ENCODE measurements at regions not wholly inside any gene's neighbourhood (a gene's known extent, or its start where the extent isn't known, plus 50 kb on each side); places are given as distances from the start of the nearest gene placed in this dataset.

GRCh38 chr1:22267413-22268175 is 124.7 kb upstream of the WNT4 start:
- DNase-seq: no peak

- no peak for DNase-seq
These were observed 125.4 kb upstream of the WNT4 start for GRCh38 chr1:22268327-22268726.

GRCh38 chr1:22271847-22272801 is 129.2 kb upstream of the WNT4 start:
- DNase-seq: no peak

GRCh38 chr1:22273686-22274681 is 131.1 kb upstream of the WNT4 start:
- DNase-seq: no peak

GRCh38 chr1:22275167-22275566 is 132.3 kb upstream of the WNT4 start:
- DNase-seq: no peak

GRCh38 chr1:22275626-22276395 is 132.9 kb upstream of the WNT4 start:
- peak; percentile 5 to 47 (median 12) for DNase-seq

GRCh38 chr1:22276396-22276748 is 133.5 kb upstream of the WNT4 start:
- DNase-seq: no peak

- DNase-seq: no peak
These were observed 134.8 kb upstream of the WNT4 start for GRCh38 chr1:22277662-22278061.

- no peak for DNase-seq
These were observed 136.8 kb upstream of the WNT4 start for GRCh38 chr1:22279735-22280134.

GRCh38 chr1:22280526-22280925 is 137.6 kb upstream of the WNT4 start:
- no peak for DNase-seq

- DNase-seq: no peak
These were observed 138.8 kb upstream of the WNT4 start for GRCh38 chr1:22281521-22282363.

GRCh38 chr1:22282364-22282995 is 139.6 kb upstream of the WNT4 start:
- no peak for DNase-seq

- no peak for DNase-seq
These were observed 140.7 kb upstream of the WNT4 start for GRCh38 chr1:22283596-22283995.

- no peak for DNase-seq
These were observed 141.3 kb upstream of the WNT4 start for GRCh38 chr1:22284236-22284635.

GRCh38 chr1:22284906-22285548 is 142.1 kb upstream of the WNT4 start:
- no peak for DNase-seq

GRCh38 chr1:22285549-22286396 is 142.9 kb upstream of the WNT4 start:
- DNase-seq: no peak

GRCh38 chr1:22286491-22286890 is 143.6 kb upstream of the WNT4 start:
- DNase-seq: no peak

GRCh38 chr1:22287273-22287672 is 144.4 kb upstream of the WNT4 start:
- no peak for DNase-seq

- no peak for DNase-seq
These were observed 145.1 kb upstream of the WNT4 start for GRCh38 chr1:22287946-22288520.

Data from NCI-H1417 (cell line).